Naive thymus-derived CD4-positive, alpha-beta T cell (primary cell): ENCODE measurements at regions not wholly inside any gene's neighbourhood (a gene's known extent, or its start where the extent isn't known, plus 50 kb on each side); places are given as distances from the start of the nearest gene placed in this dataset.
"Not testable (repeated sequence)": the region's sequence is repeated elsewhere in the genome, so short reads cannot be mapped to it uniquely, and the experiment has no call there.

Experiments
- ATAC-seq: fragments of 150-1000 bp; cut with Tn5 transposase; 2 replicates; pipeline ENCODE4 v1.10.0; 2021; ENCODE audit warnings: mild to moderate bottlenecking, moderate library complexity
- CTCF ChIA-PET: fragments of 350-600 bp; sonication (Branson Sonifier 250); formaldehyde crosslinking; loops from one replicate; lab custom pipeline; 2021; ENCODE audit warnings: antibody characterized with exemption; lab: Charles Lee
- POLR2A ChIA-PET: fragments of 350-600 bp; sonication (Branson Sonifier 250); formaldehyde crosslinking; loops from one replicate; lab custom pipeline; 2021; ENCODE audit warnings: antibody characterized with exemption, inconsistent platforms; lab: Charles Lee
- DNase-seq, 9 donors: peaks; one replicate each; pipeline versions ENCODE4 v3.0.0 to v3.0.0-alpha.2; 2020 to 2022; ENCODE audit warnings: mixed read lengths in 1 of 9
- H3K27ac ChIP-seq: one replicate; pipeline ENCODE4 v1.7.0; 2013; ENCODE audit warnings: mild to moderate bottlenecking, low read depth, low read length, moderate library complexity
- H3K27me3 ChIP-seq, 2 donors: one replicate each; pipeline ENCODE4 v1.7.0; 2013; ENCODE audit warnings: low read length in 2 of 2, mild to moderate bottlenecking in 2 of 2, moderate library complexity in 2 of 2; ENCODE audit not compliant: control insufficient read depth in 2 of 2, insufficient read depth in 2 of 2
- H3K36me3 ChIP-seq, 3 experiments: 1 replicate in 2 of 3; 2 replicates in 1 of 3; pipeline ENCODE4 v1.7.0; 2013; ENCODE audit warnings: low read length in 3 of 3, mild to moderate bottlenecking in 3 of 3, moderate library complexity in 1 of 3; ENCODE audit not compliant: insufficient read depth in 3 of 3, control insufficient read depth in 2 of 3
- H3K4me1 ChIP-seq, 2 donors: one replicate each; pipeline ENCODE4 v1.7.0; 2013; ENCODE audit warnings: low read length in 2 of 2, mild to moderate bottlenecking in 2 of 2, moderate library complexity in 1 of 2; ENCODE audit not compliant: control insufficient read depth in 2 of 2, insufficient read depth in 2 of 2
- H3K4me3 ChIP-seq: 2 replicates; pipeline ENCODE4 v1.7.0; 2013; ENCODE audit warnings: mild to moderate bottlenecking, low read length
- H3K9me3 ChIP-seq, 3 experiments: 1 replicate in 2 of 3; 2 replicates in 1 of 3; pipeline ENCODE4 v1.7.0; 2013; ENCODE audit warnings: low read length in 3 of 3; ENCODE audit not compliant: control insufficient read depth in 2 of 3
- H3K27ac Mint-ChIP-seq, 9 donors: one replicate each; pipeline ENCODE4 v1.8.0; 2020 to 2022; ENCODE audit warnings: mixed read lengths in 9 of 9, mild to moderate bottlenecking in 8 of 9, moderate library complexity in 5 of 9, inconsistent platforms in 2 of 9
- H3K27me3 Mint-ChIP-seq, 5 donors: one replicate each; pipeline ENCODE4 v1.8.0; 2021 to 2022; ENCODE audit warnings: mixed read lengths in 5 of 5, mild to moderate bottlenecking in 1 of 5
- H3K36me3 Mint-ChIP-seq, 5 donors: one replicate each; pipeline ENCODE4 v1.8.0; 2020 to 2022; ENCODE audit warnings: mixed read lengths in 5 of 5, mild to moderate bottlenecking in 3 of 5, inconsistent platforms in 1 of 5
- H3K4me1 Mint-ChIP-seq, 7 donors: one replicate each; pipeline ENCODE4 v1.8.0; 2020 to 2022; ENCODE audit warnings: mixed read lengths in 7 of 7, mild to moderate bottlenecking in 3 of 7, inconsistent platforms in 1 of 7
- H3K4me3 Mint-ChIP-seq, 10 donors: one replicate each; pipeline ENCODE4 v1.8.0; 2020 to 2022; ENCODE audit warnings: mild to moderate bottlenecking in 10 of 10, mixed read lengths in 10 of 10, moderate library complexity in 6 of 10, inconsistent platforms in 2 of 10
- H3K9me3 Mint-ChIP-seq, 11 donors: one replicate each; pipeline ENCODE4 v1.8.0; 2020 to 2022; ENCODE audit warnings: mixed read lengths in 11 of 11, mild to moderate bottlenecking in 4 of 11, inconsistent platforms in 1 of 11, moderate library complexity in 1 of 11
- intact Hi-C, 2 donors: fragments of 100-400 bp; cut with micrococcal nuclease; formaldehyde crosslinking; loops; one replicate each; pipeline ENCODE4 v1.15.1; 2023

DNA sequence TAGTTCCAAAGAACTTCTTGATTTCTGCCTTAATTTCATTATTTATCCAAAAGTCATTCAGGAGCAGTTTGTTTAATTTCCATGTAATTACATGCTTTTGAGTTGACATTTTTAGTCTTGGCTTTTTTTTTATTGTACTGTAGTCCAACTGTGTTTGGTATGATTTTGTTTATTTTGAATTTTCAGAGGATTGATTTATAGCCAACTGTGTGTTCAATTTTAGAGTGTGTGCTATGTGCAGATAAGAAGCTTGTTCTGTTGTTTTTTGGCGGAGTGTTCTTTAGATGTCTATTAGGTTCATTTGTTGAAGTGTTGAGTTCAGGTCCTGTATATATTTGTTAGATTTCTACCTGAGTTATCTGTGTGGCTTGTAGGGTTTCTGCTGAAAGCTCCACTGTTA is 533.6 kb downstream of the TRAM1L1 start:
- H3K27ac ChIP-seq = no peak overlapping the region
- H3K9me3 ChIP-seq = no peaks in the 10 kb centered on the region
- no peak overlapping the region for H3K27ac Mint-ChIP-seq
- no peak overlapping the region for H3K4me3 ChIP-seq
- ATAC-seq (no peak), DNase-seq (no peak)
- no peaks in the 10 kb centered on the region for H3K36me3 Mint-ChIP-seq
- POLR2A ChIA-PET = no interaction called here
- H3K4me3 Mint-ChIP-seq = no peak overlapping the region
- no peaks in the 10 kb centered on the region for H3K4me1 ChIP-seq
- H3K9me3 Mint-ChIP-seq = peaks cover 0 to 2% (median 0%) of the 10 kb centered on the region in 11 donors
- CTCF ChIA-PET = no interaction called here
- no peaks in the 10 kb centered on the region for H3K4me1 Mint-ChIP-seq
- intact Hi-C loops = no loop called here
- H3K36me3 ChIP-seq = no peaks in the 10 kb centered on the region
- no peaks in the 10 kb centered on the region for H3K27me3 Mint-ChIP-seq
- no peaks in the 10 kb centered on the region for H3K27me3 ChIP-seq

DNA sequence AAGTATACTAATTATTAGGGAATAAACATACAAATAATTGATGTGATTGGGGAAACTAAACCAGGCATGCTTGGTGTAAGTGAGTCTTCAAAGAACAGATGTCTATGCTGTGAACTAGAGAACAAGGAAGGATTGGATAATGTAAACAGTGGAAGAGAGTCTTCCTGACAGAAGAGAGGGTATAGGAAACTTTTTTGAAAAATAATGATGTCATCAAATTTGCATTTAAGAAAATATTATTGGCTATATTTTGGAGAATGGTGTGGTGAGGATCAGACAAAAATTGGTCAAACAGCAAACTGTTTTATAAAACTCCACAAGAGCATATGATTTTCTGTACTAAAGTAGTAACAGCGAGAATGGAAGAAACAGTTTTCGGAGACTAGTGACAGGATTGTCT is 537.7 kb downstream of the TRAM1L1 start:
- Histone ChIP-seq H3K4me3 (no peak overlapping the region), H3K27ac (no peak overlapping the region), H3K36me3 (no peaks in the 10 kb centered on the region), H3K9me3 (no peaks in the 10 kb centered on the region), H3K27me3 (no peaks in the 10 kb centered on the region), H3K4me1 (no peaks in the 10 kb centered on the region)
- ChIA-PET POLR2A (no interaction called here), CTCF (no interaction called here)
- intact Hi-C loops = no loop called here
- DNase-seq = no peak
- H3K9me3 Mint-ChIP-seq = peaks cover 0 to 6% (median 0%) of the 10 kb centered on the region in 11 donors
- H3K36me3 Mint-ChIP-seq = no peaks in the 10 kb centered on the region
- H3K4me1 Mint-ChIP-seq = no peaks in the 10 kb centered on the region
- no peak for ATAC-seq
- H3K4me3 Mint-ChIP-seq = no peak overlapping the region
- no peak overlapping the region for H3K27ac Mint-ChIP-seq
- no peaks in the 10 kb centered on the region for H3K27me3 Mint-ChIP-seq

DNA sequence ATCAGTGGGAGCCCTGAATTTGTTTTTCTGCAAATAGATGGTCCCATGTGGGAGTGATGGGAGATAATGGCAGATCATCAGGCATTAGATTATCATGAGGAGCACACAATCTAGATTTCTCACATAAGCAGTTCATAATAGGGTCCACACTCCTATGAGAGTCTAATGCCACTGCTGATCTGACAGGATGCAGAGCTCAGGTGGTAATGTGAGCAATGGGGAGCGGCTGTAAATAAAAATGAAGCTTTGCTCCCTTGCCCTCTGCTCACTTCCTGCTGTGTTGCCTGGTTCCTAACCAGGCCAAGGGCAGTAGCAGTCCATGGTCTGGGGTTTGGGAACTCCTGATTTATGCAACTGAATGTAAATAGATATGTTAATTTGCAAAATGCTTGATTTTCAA is 538.6 kb downstream of the TRAM1L1 start:
- ChIA-PET CTCF (no interaction called here), POLR2A (no interaction called here)
- no peak overlapping the region for H3K4me3 Mint-ChIP-seq
- no peak overlapping the region for H3K4me3 ChIP-seq
- peaks cover 0 to 6% (median 0%) of the 10 kb centered on the region in 11 donors for H3K9me3 Mint-ChIP-seq
- H3K36me3 ChIP-seq = no peaks in the 10 kb centered on the region
- no peaks in the 10 kb centered on the region for H3K27me3 Mint-ChIP-seq
- no peak overlapping the region for H3K27ac ChIP-seq
- H3K36me3 Mint-ChIP-seq = no peaks in the 10 kb centered on the region
- no peaks in the 10 kb centered on the region for H3K4me1 Mint-ChIP-seq
- no peaks in the 10 kb centered on the region for H3K27me3 ChIP-seq
- no peaks in the 10 kb centered on the region for H3K9me3 ChIP-seq
- no peak overlapping the region for H3K27ac Mint-ChIP-seq
- DNase-seq = no peak
- no peak for ATAC-seq
- H3K4me1 ChIP-seq = no peaks in the 10 kb centered on the region
- intact Hi-C loops = no loop called here

DNA sequence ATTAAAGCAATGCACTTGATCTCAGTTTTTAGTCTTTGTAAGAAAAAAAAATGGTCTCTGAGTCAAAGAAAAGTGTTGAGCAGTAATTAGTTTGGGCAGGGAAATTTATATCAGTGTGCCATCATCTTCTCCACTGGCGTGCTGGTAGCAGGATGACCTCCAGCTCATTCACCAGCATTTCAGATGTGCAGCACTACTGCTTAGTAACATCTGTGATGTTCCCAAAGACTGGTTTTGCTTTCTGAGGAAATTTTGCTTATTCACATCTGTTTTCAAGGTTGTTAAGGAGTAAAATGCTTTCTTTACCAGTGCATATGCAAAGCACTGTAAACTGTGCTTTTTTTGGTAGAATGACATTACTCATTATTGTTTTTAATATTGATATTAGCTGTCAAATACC is 540.4 kb downstream of the TRAM1L1 start:
- Histone ChIP-seq H3K4me1 (no peaks in the 10 kb centered on the region), H3K36me3 (no peaks in the 10 kb centered on the region), H3K27me3 (no peaks in the 10 kb centered on the region), H3K27ac (no peak overlapping the region), H3K9me3 (no peaks in the 10 kb centered on the region), H3K4me3 (no peak overlapping the region)
- no peak for ATAC-seq
- no peak for DNase-seq
- intact Hi-C loops = no loop called here
- Mint-ChIP-seq H3K27me3 (no peaks in the 10 kb centered on the region), H3K4me3 (no peak overlapping the region), H3K27ac (no peak overlapping the region), H3K36me3 (no peaks in the 10 kb centered on the region), H3K4me1 (no peaks in the 10 kb centered on the region), H3K9me3 (peaks cover 0 to 6% (median 0%) of the 10 kb centered on the region in 11 donors)
- CTCF ChIA-PET = no interaction called here
- POLR2A ChIA-PET = no interaction called here

GRCh38 chr4:116539744-116540143 is 545.6 kb downstream of the TRAM1L1 start:
- Histone ChIP-seq H3K27ac (no peak overlapping the region), H3K4me3 (no peak overlapping the region), H3K4me1 (no peaks in the 10 kb centered on the region), H3K27me3 (no peaks in the 10 kb centered on the region), H3K36me3 (no peaks in the 10 kb centered on the region), H3K9me3 (no peaks in the 10 kb centered on the region)
- ChIA-PET CTCF (no interaction called here), POLR2A (no interaction called here)
- Mint-ChIP-seq H3K27ac (no peak overlapping the region), H3K36me3 (no peaks in the 10 kb centered on the region), H3K4me1 (no peaks in the 10 kb centered on the region), H3K27me3 (no peaks in the 10 kb centered on the region), H3K4me3 (no peak overlapping the region), H3K9me3 (peaks cover 0 to 10% (median 0%) of the 10 kb centered on the region in 11 donors)
- DNase-seq (no peak), ATAC-seq (no peak)
- intact Hi-C loops = no loop called here

GRCh38 chr4:116537828-116538227 is 547.5 kb downstream of the TRAM1L1 start:
- ChIA-PET CTCF (no interaction called here), POLR2A (no interaction called here)
- H3K9me3 Mint-ChIP-seq = peaks cover 0 to 10% (median 0%) of the 10 kb centered on the region in 11 donors

GRCh38 chr4:116536024-116536423 is 549.4 kb downstream of the TRAM1L1 start:
- DNase-seq, H3K9me3 Mint-ChIP-seq, intact Hi-C loops, H3K9me3 ChIP-seq, POLR2A ChIA-PET, H3K27ac Mint-ChIP-seq, H3K27ac ChIP-seq, ATAC-seq, H3K36me3 Mint-ChIP-seq, H3K4me3 Mint-ChIP-seq, H3K27me3 ChIP-seq, H3K4me1 ChIP-seq, CTCF ChIA-PET, H3K27me3 Mint-ChIP-seq, H3K4me3 ChIP-seq, H3K36me3 ChIP-seq: not testable (repeated sequence)
- peaks cover 0 to 20% (median 5%) of the 10 kb centered on the region in 7 donors for H3K4me1 Mint-ChIP-seq

More at GRCh38 chr4:116537828-116538227, 547.5 kb downstream of the TRAM1L1 start:
- H3K36me3 Mint-ChIP-seq = no peaks in the 10 kb centered on the region
- intact Hi-C loops = no loop called here
- Histone ChIP-seq H3K36me3 (no peaks in the 10 kb centered on the region), H3K27me3 (no peaks in the 10 kb centered on the region), H3K4me3 (no peak overlapping the region), H3K9me3 (no peaks in the 10 kb centered on the region), H3K27ac (no peak overlapping the region), H3K4me1 (no peaks in the 10 kb centered on the region)
- H3K4me3 Mint-ChIP-seq = no peak overlapping the region
- no peaks in the 10 kb centered on the region for H3K27me3 Mint-ChIP-seq
- H3K27ac Mint-ChIP-seq = no peak overlapping the region
- ATAC-seq (no peak), DNase-seq (no peak)
- peaks cover 0 to 7% (median 0%) of the 10 kb centered on the region in 7 donors for H3K4me1 Mint-ChIP-seq
